ENCODE measurements at regions not wholly inside any gene's neighbourhood (a gene's known extent, or its start where the extent isn't known, plus 50 kb on each side); places are given as distances from the start of the nearest gene placed in this dataset.

DNA sequence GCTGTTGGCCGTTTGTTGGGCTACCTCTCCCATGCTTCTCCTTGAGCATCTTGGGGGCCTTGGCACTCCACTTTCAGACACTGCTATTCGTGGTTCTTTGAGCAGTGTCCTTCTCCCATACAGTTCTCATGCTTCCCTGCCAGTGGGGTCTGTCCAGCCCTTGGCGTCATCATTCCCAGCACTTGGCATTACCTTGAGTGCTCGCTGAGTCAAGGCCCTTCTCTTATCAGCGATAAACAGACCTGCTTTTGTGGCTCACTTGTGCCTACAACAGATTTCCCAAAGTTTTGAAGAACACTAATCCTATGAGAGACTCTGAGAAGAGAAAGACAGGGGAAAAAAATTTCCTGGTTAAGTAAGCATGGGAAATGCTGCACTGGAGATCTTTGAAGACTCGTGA is 85.3 kb downstream of the NOC3L start:
- TF ChIP-seq, protein P1, sequence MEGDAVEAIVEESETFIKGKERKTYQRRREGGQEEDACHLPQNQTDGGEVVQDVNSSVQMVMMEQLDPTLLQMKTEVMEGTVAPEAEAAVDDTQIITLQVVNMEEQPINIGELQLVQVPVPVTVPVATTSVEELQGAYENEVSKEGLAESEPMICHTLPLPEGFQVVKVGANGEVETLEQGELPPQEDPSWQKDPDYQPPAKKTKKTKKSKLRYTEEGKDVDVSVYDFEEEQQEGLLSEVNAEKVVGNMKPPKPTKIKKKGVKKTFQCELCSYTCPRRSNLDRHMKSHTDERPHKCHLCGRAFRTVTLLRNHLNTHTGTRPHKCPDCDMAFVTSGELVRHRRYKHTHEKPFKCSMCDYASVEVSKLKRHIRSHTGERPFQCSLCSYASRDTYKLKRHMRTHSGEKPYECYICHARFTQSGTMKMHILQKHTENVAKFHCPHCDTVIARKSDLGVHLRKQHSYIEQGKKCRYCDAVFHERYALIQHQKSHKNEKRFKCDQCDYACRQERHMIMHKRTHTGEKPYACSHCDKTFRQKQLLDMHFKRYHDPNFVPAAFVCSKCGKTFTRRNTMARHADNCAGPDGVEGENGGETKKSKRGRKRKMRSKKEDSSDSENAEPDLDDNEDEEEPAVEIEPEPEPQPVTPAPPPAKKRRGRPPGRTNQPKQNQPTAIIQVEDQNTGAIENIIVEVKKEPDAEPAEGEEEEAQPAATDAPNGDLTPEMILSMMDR (tag by site-specific recombination; IDR thresholded peaks at IDR 0.05), result no peak
- TF ChIP-seq, protein P2, sequence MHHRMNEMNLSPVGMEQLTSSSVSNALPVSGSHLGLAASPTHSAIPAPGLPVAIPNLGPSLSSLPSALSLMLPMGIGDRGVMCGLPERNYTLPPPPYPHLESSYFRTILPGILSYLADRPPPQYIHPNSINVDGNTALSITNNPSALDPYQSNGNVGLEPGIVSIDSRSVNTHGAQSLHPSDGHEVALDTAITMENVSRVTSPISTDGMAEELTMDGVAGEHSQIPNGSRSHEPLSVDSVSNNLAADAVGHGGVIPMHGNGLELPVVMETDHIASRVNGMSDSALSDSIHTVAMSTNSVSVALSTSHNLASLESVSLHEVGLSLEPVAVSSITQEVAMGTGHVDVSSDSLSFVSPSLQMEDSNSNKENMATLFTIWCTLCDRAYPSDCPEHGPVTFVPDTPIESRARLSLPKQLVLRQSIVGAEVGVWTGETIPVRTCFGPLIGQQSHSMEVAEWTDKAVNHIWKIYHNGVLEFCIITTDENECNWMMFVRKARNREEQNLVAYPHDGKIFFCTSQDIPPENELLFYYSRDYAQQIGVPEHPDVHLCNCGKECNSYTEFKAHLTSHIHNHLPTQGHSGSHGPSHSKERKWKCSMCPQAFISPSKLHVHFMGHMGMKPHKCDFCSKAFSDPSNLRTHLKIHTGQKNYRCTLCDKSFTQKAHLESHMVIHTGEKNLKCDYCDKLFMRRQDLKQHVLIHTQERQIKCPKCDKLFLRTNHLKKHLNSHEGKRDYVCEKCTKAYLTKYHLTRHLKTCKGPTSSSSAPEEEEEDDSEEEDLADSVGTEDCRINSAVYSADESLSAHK (tag by site-specific recombination; IDR thresholded peaks at IDR 0.05), result no peak
- no peak for TF ChIP-seq ZNF670 (tag by site-specific recombination; IDR thresholded peaks at IDR 0.05; ENCODE audit: low read depth)
- TF ChIP-seq, protein P3, sequence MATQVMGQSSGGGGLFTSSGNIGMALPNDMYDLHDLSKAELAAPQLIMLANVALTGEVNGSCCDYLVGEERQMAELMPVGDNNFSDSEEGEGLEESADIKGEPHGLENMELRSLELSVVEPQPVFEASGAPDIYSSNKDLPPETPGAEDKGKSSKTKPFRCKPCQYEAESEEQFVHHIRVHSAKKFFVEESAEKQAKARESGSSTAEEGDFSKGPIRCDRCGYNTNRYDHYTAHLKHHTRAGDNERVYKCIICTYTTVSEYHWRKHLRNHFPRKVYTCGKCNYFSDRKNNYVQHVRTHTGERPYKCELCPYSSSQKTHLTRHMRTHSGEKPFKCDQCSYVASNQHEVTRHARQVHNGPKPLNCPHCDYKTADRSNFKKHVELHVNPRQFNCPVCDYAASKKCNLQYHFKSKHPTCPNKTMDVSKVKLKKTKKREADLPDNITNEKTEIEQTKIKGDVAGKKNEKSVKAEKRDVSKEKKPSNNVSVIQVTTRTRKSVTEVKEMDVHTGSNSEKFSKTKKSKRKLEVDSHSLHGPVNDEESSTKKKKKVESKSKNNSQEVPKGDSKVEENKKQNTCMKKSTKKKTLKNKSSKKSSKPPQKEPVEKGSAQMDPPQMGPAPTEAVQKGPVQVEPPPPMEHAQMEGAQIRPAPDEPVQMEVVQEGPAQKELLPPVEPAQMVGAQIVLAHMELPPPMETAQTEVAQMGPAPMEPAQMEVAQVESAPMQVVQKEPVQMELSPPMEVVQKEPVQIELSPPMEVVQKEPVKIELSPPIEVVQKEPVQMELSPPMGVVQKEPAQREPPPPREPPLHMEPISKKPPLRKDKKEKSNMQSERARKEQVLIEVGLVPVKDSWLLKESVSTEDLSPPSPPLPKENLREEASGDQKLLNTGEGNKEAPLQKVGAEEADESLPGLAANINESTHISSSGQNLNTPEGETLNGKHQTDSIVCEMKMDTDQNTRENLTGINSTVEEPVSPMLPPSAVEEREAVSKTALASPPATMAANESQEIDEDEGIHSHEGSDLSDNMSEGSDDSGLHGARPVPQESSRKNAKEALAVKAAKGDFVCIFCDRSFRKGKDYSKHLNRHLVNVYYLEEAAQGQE (tag by site-specific recombination; IDR thresholded peaks at IDR 0.05), result no peak
- TF ChIP-seq ZNF555 (tag by site-specific recombination; conservative IDR thresholded peaks at IDR 0.05), result no peak
- TF ChIP-seq ZNF791 (tag by site-specific recombination; IDR thresholded peaks at IDR 0.05), result no peak
- TF ChIP-seq, protein P4, sequence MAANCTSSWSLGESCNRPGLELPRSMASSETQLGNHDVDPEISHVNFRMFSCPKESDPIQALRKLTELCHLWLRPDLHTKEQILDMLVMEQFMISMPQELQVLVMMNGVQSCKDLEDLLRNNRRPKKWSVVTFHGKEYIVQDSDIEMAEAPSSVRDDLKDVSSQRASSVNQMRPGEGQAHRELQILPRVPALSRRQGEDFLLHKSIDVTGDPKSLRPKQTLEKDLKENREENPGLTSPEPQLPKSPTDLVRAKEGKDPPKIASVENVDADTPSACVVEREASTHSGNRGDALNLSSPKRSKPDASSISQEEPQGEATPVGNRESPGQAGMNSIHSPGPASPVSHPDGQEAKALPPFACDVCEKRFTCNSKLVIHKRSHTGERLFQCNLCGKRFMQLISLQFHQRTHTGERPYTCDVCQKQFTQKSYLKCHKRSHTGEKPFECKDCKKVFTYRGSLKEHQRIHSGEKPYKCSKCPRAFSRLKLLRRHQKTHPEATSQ (tag by site-specific recombination; IDR thresholded peaks at IDR 0.05), result no peak
- TF ChIP-seq ZNF530 (tag by site-specific recombination; IDR thresholded peaks at IDR 0.05; ENCODE audit: low read depth), result no peak
- TF ChIP-seq, protein P5, sequence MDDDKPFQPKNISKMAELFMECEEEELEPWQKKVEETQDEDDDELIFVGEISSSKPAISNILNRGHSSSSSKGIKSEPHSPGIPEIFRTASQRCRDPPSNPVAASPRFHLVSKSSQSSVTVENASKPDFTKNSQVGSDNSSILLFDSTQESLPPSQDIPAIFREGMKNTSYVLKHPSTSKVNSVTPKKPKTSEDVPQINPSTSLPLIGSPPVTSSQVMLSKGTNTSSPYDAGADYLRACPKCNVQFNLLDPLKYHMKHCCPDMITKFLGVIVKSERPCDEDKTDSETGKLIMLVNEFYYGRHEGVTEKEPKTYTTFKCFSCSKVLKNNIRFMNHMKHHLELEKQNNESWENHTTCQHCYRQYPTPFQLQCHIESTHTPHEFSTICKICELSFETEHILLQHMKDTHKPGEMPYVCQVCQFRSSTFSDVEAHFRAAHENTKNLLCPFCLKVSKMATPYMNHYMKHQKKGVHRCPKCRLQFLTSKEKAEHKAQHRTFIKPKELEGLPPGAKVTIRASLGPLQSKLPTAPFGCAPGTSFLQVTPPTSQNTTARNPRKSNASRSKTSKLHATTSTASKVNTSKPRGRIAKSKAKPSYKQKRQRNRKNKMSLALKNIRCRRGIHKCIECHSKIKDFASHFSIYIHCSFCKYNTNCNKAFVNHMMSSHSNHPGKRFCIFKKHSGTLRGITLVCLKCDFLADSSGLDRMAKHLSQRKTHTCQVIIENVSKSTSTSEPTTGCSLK (tag by site-specific recombination; IDR thresholded peaks at IDR 0.05), result no peak
- no peak for TF ChIP-seq ZNF558 (tag by site-specific recombination; IDR thresholded peaks at IDR 0.05)

All from HEK293 (cell line).